Caco-2 (cell line): ENCODE measurements at regions not wholly inside any gene's neighbourhood (a gene's known extent, or its start where the extent isn't known, plus 50 kb on each side); places are given as distances from the start of the nearest gene placed in this dataset.

ENCODE experiments used
- BruUV-seq: library from RNA; stranded (reverse); fragments of 400-500 nt; replicated peaks from 2 replicates; lab custom pipeline; 2021; lab: Mats Ljungman, UMichigan
- CTCF ChIA-PET: fragments of 300-600 bp; sonication (Branson Sonifier 250); formaldehyde crosslinking; loops from one replicate; lab custom pipeline; 2022; ENCODE audit warnings: antibody characterized with exemption; lab: Charles Lee
- POLR2A ChIA-PET: fragments of 300-600 bp; sonication (Branson Sonifier 250); formaldehyde crosslinking; loops from one replicate; lab custom pipeline; 2022; ENCODE audit warnings: antibody characterized with exemption; lab: Charles Lee
- DNase-seq, 2 experiments: peaks; one replicate each; pipeline versions ENCODE4 v3.0.0 to v3.0.0-alpha.2; 2020 to 2022
- H3K27me3 ChIP-seq: replicated peaks from 2 replicates; pipeline ENCODE4 v1.6.0; 2011; ENCODE audit warnings: low read length; ENCODE audit not compliant: control insufficient read depth, insufficient read depth
- H3K36me3 ChIP-seq: 2 replicates; pipeline ENCODE4 v1.5.1; 2011; ENCODE audit warnings: low read length; ENCODE audit not compliant: control insufficient read depth, insufficient read depth
- H3K4me1 ChIP-seq: fragments of 250-450 bp; sonication (Bioruptor Pico); 2 replicates; pipeline ENCODE4 v1.5.1; 2020; ENCODE audit warnings: mild to moderate bottlenecking
- H3K4me3 ChIP-seq: 2 replicates; pipeline ENCODE4 v1.5.1; 2011; ENCODE audit warnings: low read depth, mild to moderate bottlenecking, control low read depth, low read length
- H3K9me3 ChIP-seq: fragments of 250-450 bp; sonication (Bioruptor Pico); 2 replicates; pipeline ENCODE4 v1.5.1; 2020; ENCODE audit warnings: mild to moderate bottlenecking, moderate library complexity
- H3K27ac Mint-ChIP-seq: one replicate; pipeline ENCODE4 v1.8.0; 2022; ENCODE audit warnings: mixed read lengths; ENCODE audit not compliant: unreplicated experiment
- H3K27me3 Mint-ChIP-seq: one replicate; pipeline ENCODE4 v1.8.0; 2022; ENCODE audit warnings: mixed read lengths; ENCODE audit not compliant: insufficient read depth, unreplicated experiment
- H3K36me3 Mint-ChIP-seq: one replicate; pipeline ENCODE4 v1.8.0; 2022; ENCODE audit warnings: mild to moderate bottlenecking, mixed read lengths; ENCODE audit not compliant: insufficient read depth, unreplicated experiment
- H3K4me1 Mint-ChIP-seq: one replicate; pipeline ENCODE4 v1.8.0; 2022; ENCODE audit warnings: low read depth, mixed read lengths; ENCODE audit not compliant: unreplicated experiment
- H3K4me3 Mint-ChIP-seq: one replicate; pipeline ENCODE4 v1.8.0; 2022; ENCODE audit warnings: mild to moderate bottlenecking, moderate library complexity, mixed read lengths; ENCODE audit not compliant: unreplicated experiment
- H3K9me3 Mint-ChIP-seq: one replicate; pipeline ENCODE4 v1.8.0; 2022; ENCODE audit warnings: mixed read lengths; ENCODE audit not compliant: unreplicated experiment
- CTCF ChIP-seq, 2 experiments: fragments of 200-600 bp in 1 of 2; IDR thresholded peaks; 1 replicate in 1 of 2; 2 replicates in 1 of 2; pipeline versions ENCODE4 v1.5.1 to v1.8.0; 2011 to 2022; ENCODE audit warnings: antibody characterized with exemption in 1 of 2, control low read depth in 1 of 2, inconsistent platforms in 1 of 2, low read depth in 1 of 2, low read length in 1 of 2, mild to moderate bottlenecking in 1 of 2, moderate library complexity in 1 of 2; ENCODE audit not compliant: insufficient read depth in 1 of 2, severe bottlenecking in 1 of 2, unreplicated experiment in 1 of 2
- intact Hi-C: fragments of 100-400 bp; cut with micrococcal nuclease; formaldehyde crosslinking; loops from one replicate; pipeline ENCODE4 v1.10.0; 2022; ENCODE audit not compliant: unreplicated experiment

GRCh38 chr16:86649875-86650274, 71.5 kb downstream of the FOXL1 start:
- Mint-ChIP-seq H3K27ac (no peak overlapping the region), H3K4me1 (no peaks in the 10 kb centered on the region), H3K27me3 (no peaks in the 10 kb centered on the region), H3K9me3 (peaks cover 20% of the 10 kb centered on the region), H3K4me3 (no peak overlapping the region), H3K36me3 (no peaks in the 10 kb centered on the region)
- intact Hi-C loops: no loop called here
- no peak overlapping the region for H3K4me3 ChIP-seq
- no TSS peak for BruUV-seq
- no peaks in the 10 kb centered on the region for H3K27me3 ChIP-seq
- H3K4me1 ChIP-seq: no peaks in the 10 kb centered on the region
- H3K9me3 ChIP-seq: peaks cover 20% of the 10 kb centered on the region; the same call in 1 of the 2 replicates
- POLR2A ChIA-PET: no interaction called here
- CTCF ChIA-PET: no interaction called here
- no peaks in the 10 kb centered on the region for H3K36me3 ChIP-seq
- DNase-seq: no peak
- TF ChIP-seq CTCF (IDR thresholded peaks at IDR 0.05; ENCODE audit: insufficient read depth in 1 of 2, low read depth in 1 of 2, low read length in 1 of 2, severe bottlenecking in 1 of 2, unreplicated experiment in 1 of 2): no peak

GRCh38 chr16:86651013-86651627, 72.8 kb downstream of the FOXL1 start:
- TF ChIP-seq CTCF (IDR thresholded peaks at IDR 0.05; ENCODE audit: insufficient read depth in 1 of 2, low read depth in 1 of 2, low read length in 1 of 2, severe bottlenecking in 1 of 2, unreplicated experiment in 1 of 2): no peak
- H3K9me3 Mint-ChIP-seq: peaks cover 13% of the 10 kb centered on the region
- Histone ChIP-seq H3K27me3 (no peaks in the 10 kb centered on the region), H3K4me1 (no peaks in the 10 kb centered on the region), H3K36me3 (no peaks in the 10 kb centered on the region), H3K4me3 (no peak overlapping the region), H3K9me3 (peaks cover 22% of the 10 kb centered on the region; the same call in 1 of the 2 replicates)
- POLR2A ChIA-PET: no interaction called here
- H3K36me3 Mint-ChIP-seq: no peaks in the 10 kb centered on the region
- H3K27ac Mint-ChIP-seq: no peak overlapping the region
- no peak for DNase-seq
- H3K4me3 Mint-ChIP-seq: no peak overlapping the region
- intact Hi-C loops: no loop called here
- no TSS peak for BruUV-seq
- no peaks in the 10 kb centered on the region for H3K4me1 Mint-ChIP-seq
- CTCF ChIA-PET: no interaction called here
- no peaks in the 10 kb centered on the region for H3K27me3 Mint-ChIP-seq

- no peaks in the 10 kb centered on the region for H3K27me3 Mint-ChIP-seq
- no peak overlapping the region for H3K4me3 Mint-ChIP-seq
- ChIA-PET CTCF (no interaction called here), POLR2A (no interaction called here)
- Histone ChIP-seq H3K9me3 (peaks cover 24% of the 10 kb centered on the region; the same call in 1 of the 2 replicates), H3K4me1 (no peaks in the 10 kb centered on the region), H3K27me3 (no peaks in the 10 kb centered on the region), H3K4me3 (no peak overlapping the region), H3K36me3 (no peaks in the 10 kb centered on the region)
- H3K4me1 Mint-ChIP-seq: no peaks in the 10 kb centered on the region
- H3K9me3 Mint-ChIP-seq: peaks cover 11% of the 10 kb centered on the region
- H3K27ac Mint-ChIP-seq: no peak overlapping the region
- BruUV-seq: no TSS peak
- TF ChIP-seq CTCF (IDR thresholded peaks at IDR 0.05; ENCODE audit: insufficient read depth in 1 of 2, low read depth in 1 of 2, low read length in 1 of 2, severe bottlenecking in 1 of 2, unreplicated experiment in 1 of 2): no peak
- H3K36me3 Mint-ChIP-seq: no peaks in the 10 kb centered on the region
- no peak for DNase-seq
- intact Hi-C loops: no loop called here
These were observed 73.5 kb downstream of the FOXL1 start for GRCh38 chr16:86651823-86652222.
